T47D (cell line): ENCODE measurements at regions not wholly inside any gene's neighbourhood (a gene's known extent, or its start where the extent isn't known, plus 50 kb on each side); places are given as distances from the start of the nearest gene placed in this dataset.

Experiments
- DNase-seq, 2 experiments: peaks; one replicate each; pipeline versions ENCODE4 v3.0.0 to v3.0.0-alpha.2; 2011 to 2012; ENCODE audit warnings: low read depth in 1 of 2, low spot score in 1 of 2
- JUND ChIP-seq: IDR thresholded peaks from 2 replicates; pipeline ENCODE4 v1.6.1; 2012; ENCODE audit warnings: low read depth
- in situ Hi-C: cut with HindIII; loops from 2 replicates; pipeline ENCODE4 v1.10.0; 2016; ENCODE audit warnings: low sequenced_read_pairs, low pct_unique_long_range_greater_than_20kb

DNA sequence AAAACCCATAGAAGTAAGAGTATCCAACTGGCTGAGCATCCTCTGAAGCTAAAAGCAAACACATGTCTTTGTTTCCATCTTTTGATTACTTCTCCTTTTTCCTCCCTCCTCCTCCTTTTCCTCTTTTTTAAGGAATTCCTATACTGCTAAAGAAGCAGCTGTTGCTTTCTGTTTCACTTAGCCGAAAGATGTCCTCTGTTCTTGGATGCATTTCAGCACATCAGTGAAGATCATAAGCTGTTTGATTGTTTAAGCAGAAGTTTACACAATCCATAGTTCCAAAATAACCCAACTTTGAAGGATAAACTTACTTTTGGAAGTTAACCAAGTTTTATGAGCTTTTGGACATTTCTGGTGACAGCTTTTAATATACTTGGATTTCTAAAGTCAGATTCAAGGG lies 55.1 kb upstream of the TNIP3 start:
- no peak for DNase-seq
- TF ChIP-seq JUND, result no peak
- in situ Hi-C loops, result no loop called here

DNA sequence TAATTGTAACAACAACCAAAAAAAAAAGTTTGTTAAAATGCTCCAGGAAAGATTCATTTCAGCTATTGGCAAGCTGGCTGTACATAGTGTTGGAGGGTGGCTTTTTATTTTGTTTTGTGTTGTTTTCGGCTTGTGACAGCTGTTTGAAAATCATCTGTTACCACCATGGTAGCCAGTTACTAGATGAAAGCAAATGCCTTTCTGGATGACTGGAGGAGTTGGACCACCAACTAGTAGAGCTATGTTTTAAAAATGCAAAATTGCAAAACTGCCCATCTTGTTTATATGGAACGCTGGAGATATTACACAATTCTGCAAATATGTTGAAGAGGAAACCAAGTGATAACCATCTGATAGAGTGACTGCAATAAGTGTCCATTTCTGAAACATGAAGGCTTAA lies 53.2 kb upstream of the TNIP3 start:
- TF ChIP-seq JUND, result no peak
- DNase-seq, result no peak
- in situ Hi-C loops, result no loop called here

DNA sequence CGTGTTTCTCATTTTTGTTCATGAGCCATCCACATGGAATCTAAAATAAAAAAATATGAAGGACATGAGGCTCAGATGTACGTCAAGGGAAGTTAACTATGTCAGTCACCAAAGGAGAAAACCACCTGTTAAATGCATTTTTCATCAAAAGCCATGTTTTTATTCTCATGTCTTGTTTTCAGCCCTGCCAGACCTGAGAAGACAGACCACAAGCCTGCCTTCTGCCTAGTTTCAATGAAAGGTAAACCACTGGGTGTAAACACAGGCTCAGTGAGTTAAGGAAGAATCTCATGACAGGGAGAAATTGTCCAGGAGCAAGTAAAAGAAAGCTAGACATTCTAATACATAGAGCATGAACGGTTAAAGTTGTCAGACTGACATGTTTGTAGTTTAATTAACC lies 52.3 kb upstream of the TNIP3 start:
- TF ChIP-seq JUND, result no peak
- in situ Hi-C loops, result no loop called here
- DNase-seq, result no peak

DNA sequence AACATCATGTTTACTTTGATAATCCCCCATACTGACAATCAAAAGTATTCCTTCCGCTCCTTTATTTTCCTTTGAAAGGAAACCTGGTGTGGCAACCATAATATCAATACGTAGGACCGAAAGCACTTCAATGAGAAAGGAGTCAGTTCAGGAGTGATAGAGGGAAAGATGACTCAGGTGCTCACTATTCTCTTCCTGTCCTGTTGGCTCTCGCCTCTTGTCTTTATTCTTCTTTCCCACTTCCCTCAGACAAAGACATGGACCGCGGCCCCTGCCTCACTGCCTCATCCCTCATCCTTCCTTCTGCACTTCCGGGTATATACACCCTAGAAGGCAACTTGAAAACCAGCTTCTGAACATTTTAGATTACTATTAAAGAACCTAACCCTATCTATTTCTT lies 49.8 kb upstream of the TNIP3 start:
- DNase-seq, result no peak
- in situ Hi-C loops, result no loop called here
- TF ChIP-seq JUND, result no peak
